Tibial artery (tissue), 4 donors: ENCODE measurements at regions not wholly inside any gene's neighbourhood (a gene's known extent, or its start where the extent isn't known, plus 50 kb on each side); places are given as distances from the start of the nearest gene placed in this dataset.

Experiments
- DNase-seq, 2 donors: peaks; one replicate each; pipeline ENCODE4 v3.0.0-alpha.2; 2019
- H3K27ac ChIP-seq, 2 donors: fragments of 200-600 bp; sonication (generic) in 1 of 2; 1 replicate in 1 of 2; 2 replicates in 1 of 2; pipeline ENCODE4 v1.5.1; 2018 to 2019; ENCODE audit warnings: mild to moderate bottlenecking in 1 of 2
- H3K27me3 ChIP-seq, 2 donors: fragments of 200-600 bp; sonication (generic) in 1 of 2; one replicate each; pipeline versions ENCODE4 v1.5.1 to v1.6.0; 2016 to 2019
- H3K36me3 ChIP-seq, 3 donors: fragments of 200-600 bp; sonication (generic) in 2 of 3; one replicate each; pipeline ENCODE4 v1.5.1; 2016 to 2019; ENCODE audit warnings: mild to moderate bottlenecking in 2 of 3
- H3K4me1 ChIP-seq, 4 donors: fragments of 200-600 bp; sonication (generic) in 2 of 4; 1 replicate in 3 of 4; 2 replicates in 1 of 4; pipeline ENCODE4 v1.5.1; 2016 to 2019
- H3K4me3 ChIP-seq, 2 donors: fragments of 200-600 bp; sonication (generic) in 1 of 2; 1 replicate in 1 of 2; 2 replicates in 1 of 2; pipeline ENCODE4 v1.5.1; 2018 to 2019; ENCODE audit warnings: mild to moderate bottlenecking in 2 of 2
- H3K9me3 ChIP-seq, 3 donors: fragments of 200-600 bp; sonication (generic) in 1 of 3; one replicate each; pipeline ENCODE4 v1.5.1; 2016 to 2019
- CTCF ChIP-seq, 2 experiments: fragments of 200-600 bp in 1 of 2; fragments of 450-650 bp in 1 of 2; IDR thresholded peaks; one replicate each; pipeline ENCODE4 v1.5.1; 2017 to 2019; ENCODE audit warnings: antibody characterized with exemption in 2 of 2, mild to moderate bottlenecking in 1 of 2, moderate library complexity in 1 of 2
- intact Hi-C: fragments of 100-400 bp; cut with DNase I; formaldehyde crosslinking; loops from one replicate; pipeline ENCODE4 v1.15.0; 2023; ENCODE audit warnings: low total_unique reads

DNA sequence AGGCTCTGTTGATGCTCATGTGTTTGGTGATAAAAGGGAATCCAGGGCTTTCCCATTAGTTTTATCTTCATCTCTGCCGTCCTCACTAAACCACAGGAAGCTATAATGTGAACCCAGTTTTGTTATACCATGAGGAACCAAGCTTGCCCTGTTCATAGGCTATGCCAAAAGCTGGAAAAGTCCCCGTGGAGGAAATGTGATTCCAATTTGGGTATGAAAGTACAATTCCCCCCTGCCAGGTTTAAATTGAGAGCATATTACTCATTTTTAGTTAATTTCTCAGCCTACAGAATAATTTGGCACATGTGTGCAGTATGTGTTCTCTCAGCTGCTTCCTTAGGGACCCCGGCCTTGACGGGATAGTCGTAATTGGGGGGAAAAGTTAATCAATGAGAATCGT is 327.4 kb downstream of the RND3 start:
- TF ChIP-seq CTCF (IDR thresholded peaks at IDR 0.05): no peak
- Histone ChIP-seq H3K4me1 (no peaks in the 10 kb centered on the region), H3K27me3 (no peaks in the 10 kb centered on the region), H3K27ac (no peak overlapping the region), H3K9me3 (no peaks in the 10 kb centered on the region), H3K4me3 (no peak overlapping the region), H3K36me3 (no peaks in the 10 kb centered on the region)
- intact Hi-C loops: no loop called here
- no peak for DNase-seq

DNA sequence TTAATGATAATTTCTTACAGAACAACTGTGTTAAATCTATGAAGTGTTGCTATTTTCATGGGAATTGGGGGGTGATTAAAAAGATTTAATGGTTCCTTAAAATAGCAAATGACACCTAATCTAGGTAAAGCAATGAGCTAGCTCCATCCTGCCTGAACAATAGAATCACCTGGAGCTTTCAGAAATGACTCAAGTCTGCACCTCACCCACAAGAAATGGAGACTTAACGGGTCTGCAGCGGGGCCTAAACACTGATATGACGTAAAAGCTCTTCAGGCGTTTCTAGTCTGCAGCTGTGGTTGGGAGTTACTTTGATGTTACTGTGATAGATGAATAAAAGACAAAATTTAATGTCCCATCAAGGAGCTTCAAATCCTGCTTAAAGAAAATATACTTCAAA is 328.2 kb downstream of the RND3 start:
- no peaks in the 10 kb centered on the region for H3K36me3 ChIP-seq
- no peaks in the 10 kb centered on the region for H3K4me1 ChIP-seq
- H3K27ac ChIP-seq: no peak overlapping the region
- no peaks in the 10 kb centered on the region for H3K9me3 ChIP-seq
- no peak for TF ChIP-seq CTCF (IDR thresholded peaks at IDR 0.05)
- intact Hi-C loops: no loop called here
- no peaks in the 10 kb centered on the region for H3K27me3 ChIP-seq
- no peak overlapping the region for H3K4me3 ChIP-seq
- DNase-seq: no peak

- TF ChIP-seq CTCF (IDR thresholded peaks at IDR 0.05): no peak
- no peaks in the 10 kb centered on the region for H3K36me3 ChIP-seq
- intact Hi-C loops: no loop called here
- no peaks in the 10 kb centered on the region for H3K9me3 ChIP-seq
- DNase-seq: no peak
- H3K27ac ChIP-seq: no peak overlapping the region
- H3K4me3 ChIP-seq: no peak overlapping the region
- no peaks in the 10 kb centered on the region for H3K27me3 ChIP-seq
- no peaks in the 10 kb centered on the region for H3K4me1 ChIP-seq
Measured at GRCh38 chr2:150156876-150157275, 330.6 kb downstream of the RND3 start.

DNA sequence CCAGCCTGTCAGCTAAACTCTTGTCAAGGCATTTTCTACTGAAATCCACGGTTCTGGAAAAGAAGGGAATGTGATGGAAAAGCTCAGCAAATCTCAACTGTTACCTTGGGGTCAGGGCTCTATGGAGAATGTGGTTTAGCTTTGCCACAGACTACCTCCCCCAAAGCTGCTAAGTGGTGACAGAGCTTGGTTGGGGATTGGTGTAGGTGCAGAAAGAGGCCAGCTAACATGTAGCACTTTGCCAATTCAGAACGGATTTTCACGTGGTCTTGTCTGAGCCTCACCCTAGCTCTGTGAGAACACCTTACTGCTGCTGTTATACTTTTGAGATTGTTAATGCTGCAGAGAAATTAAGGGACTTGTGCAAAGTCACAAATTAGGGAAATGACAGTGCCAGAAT is 331.1 kb downstream of the RND3 start:
- Histone ChIP-seq H3K9me3 (no peaks in the 10 kb centered on the region), H3K36me3 (no peaks in the 10 kb centered on the region), H3K27me3 (no peaks in the 10 kb centered on the region), H3K27ac (no peak overlapping the region), H3K4me1 (no peaks in the 10 kb centered on the region), H3K4me3 (no peak overlapping the region)
- no peak for DNase-seq
- TF ChIP-seq CTCF (IDR thresholded peaks at IDR 0.05): no peak
- intact Hi-C loops: no loop called here

DNA sequence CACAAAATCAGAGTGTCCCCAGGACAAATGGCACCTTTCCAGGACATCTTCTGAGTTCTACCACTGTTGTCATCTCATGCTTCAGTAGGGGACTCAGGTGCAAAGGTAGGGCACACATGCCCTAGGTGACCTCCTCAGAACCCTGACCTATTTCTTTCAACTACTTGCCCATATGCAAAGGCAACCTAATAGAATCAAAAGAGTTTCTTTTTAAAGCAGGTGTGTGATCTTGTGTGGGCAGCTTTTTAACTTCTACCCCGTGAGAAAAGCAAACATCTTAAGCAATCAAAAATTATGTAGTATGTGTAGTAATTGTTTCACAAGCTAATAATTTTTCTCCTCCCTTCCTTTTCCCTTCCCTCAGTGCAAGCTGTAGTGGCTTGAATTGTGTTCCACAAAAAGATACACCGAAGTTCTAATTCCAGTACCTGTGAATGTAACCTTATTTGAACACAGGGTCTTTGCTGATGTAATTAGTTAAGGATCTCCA is 333.1 kb downstream of the RND3 start:
- no peak for TF ChIP-seq CTCF (IDR thresholded peaks at IDR 0.05)
- no peaks in the 10 kb centered on the region for H3K4me1 ChIP-seq
- intact Hi-C loops: no loop called here
- no peak overlapping the region for H3K27ac ChIP-seq
- no peaks in the 10 kb centered on the region for H3K9me3 ChIP-seq
- H3K4me3 ChIP-seq: no peak overlapping the region
- DNase-seq: no peak
- no peaks in the 10 kb centered on the region for H3K36me3 ChIP-seq
- H3K27me3 ChIP-seq: no peaks in the 10 kb centered on the region

DNA sequence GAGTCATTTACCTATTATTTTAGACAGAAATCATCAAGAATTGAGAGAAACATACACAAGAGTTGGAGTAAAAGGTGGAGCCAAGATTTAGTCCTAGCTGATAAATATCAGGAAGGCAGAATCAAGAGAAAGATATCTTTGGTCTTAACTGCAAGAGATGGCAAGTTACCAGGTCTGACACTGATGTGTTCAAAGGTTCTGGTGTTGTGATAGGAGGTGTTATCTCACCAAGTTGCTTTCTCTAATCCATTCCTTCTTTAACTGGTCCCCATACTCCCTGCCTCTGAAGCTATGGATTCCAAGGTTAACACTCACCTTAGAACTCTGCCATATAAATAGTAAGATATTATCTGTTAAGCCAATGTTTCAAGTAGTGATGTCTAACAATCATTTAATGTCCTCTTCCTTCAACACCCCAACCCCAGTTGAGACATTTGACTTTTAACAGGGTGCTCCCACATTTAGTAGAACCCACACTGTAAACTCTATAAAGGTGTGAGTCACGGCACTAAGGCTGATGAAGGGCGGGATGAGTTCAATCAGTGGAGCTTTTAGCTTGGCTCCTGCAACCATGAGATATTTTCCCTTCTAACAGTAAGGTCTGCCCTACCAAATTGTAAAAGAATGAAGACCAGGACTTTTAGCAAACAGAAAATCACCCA is 333.7 kb downstream of the RND3 start:
- DNase-seq: no peak
- no peaks in the 10 kb centered on the region for H3K27me3 ChIP-seq
- H3K4me1 ChIP-seq: no peaks in the 10 kb centered on the region
- H3K9me3 ChIP-seq: no peaks in the 10 kb centered on the region
- H3K4me3 ChIP-seq: no peak overlapping the region
- intact Hi-C loops: no loop called here
- H3K36me3 ChIP-seq: no peaks in the 10 kb centered on the region
- no peak for TF ChIP-seq CTCF (IDR thresholded peaks at IDR 0.05)
- no peak overlapping the region for H3K27ac ChIP-seq
